ENCODE measurements at regions not wholly inside any gene's neighbourhood (a gene's known extent, or its start where the extent isn't known, plus 50 kb on each side); places are given as distances from the start of the nearest gene placed in this dataset.

GRCh38 chr16:64880994-64881393 lies 240.9 kb downstream of the CDH11 start:
- no peak for TF ChIP-seq CTCF (optimal IDR thresholded peaks at IDR 0.05 in 1 of 3, IDR thresholded peaks at IDR 0.05 in 1 of 3, conservative IDR thresholded peaks at IDR 0.05 in 1 of 3; ENCODE audit: extremely low read depth in 1 of 3, insufficient read depth in 2 of 3, low read length in 3 of 3)
- TF ChIP-seq EZH2 (IDR thresholded peaks at IDR 0.05; ENCODE audit: low read length), result no peak
- FAIRE-seq, result no peak
- dilution Hi-C loops (cut with MboI; ENCODE audit: extremely low pct_ligation_motif_present, low sequenced_read_pairs), result no loop called here
- H2AFZ ChIP-seq (ENCODE audit: control insufficient read depth, low read length), result no peak overlapping the region
- H4K20me1 ChIP-seq (ENCODE audit: control insufficient read depth, extremely low read depth, insufficient read depth, low read length), result no peaks in the 10 kb centered on the region
- no peaks in the 10 kb centered on the region for H3K79me2 ChIP-seq (ENCODE audit: control insufficient read depth, insufficient read depth, low read length)
- H3K4me1 ChIP-seq (ENCODE audit: control insufficient read depth, extremely low read depth, insufficient read depth, low read length), result no peaks in the 10 kb centered on the region
- H3K4me3 ChIP-seq (ENCODE audit: control insufficient read depth in 2 of 3, extremely low read depth in 1 of 3, insufficient read depth in 2 of 3, low read depth in 1 of 3, low read length in 3 of 3), result no peak overlapping the region
- H3K9me1 ChIP-seq (ENCODE audit: control insufficient read depth, extremely low read depth, insufficient read depth, low read length), result no peaks in the 10 kb centered on the region
- no peaks in the 10 kb centered on the region for H3K27me3 ChIP-seq (ENCODE audit: control insufficient read depth, extremely low read depth, insufficient read depth, low read length)
- DNase-seq (ENCODE audit: low read depth, low spot score), result no peak
- H3K36me3 ChIP-seq (ENCODE audit: control insufficient read depth in 2 of 2, extremely low read depth in 1 of 2, insufficient read depth in 2 of 2, low read length in 2 of 2), result no peaks in the 10 kb centered on the region
- H3K9ac ChIP-seq (ENCODE audit: control insufficient read depth, extremely low read depth, insufficient read depth, low read length), result no peak overlapping the region
- H3K27ac ChIP-seq (ENCODE audit: control insufficient read depth, insufficient read depth, low read length), result no peak overlapping the region
- H3K4me2 ChIP-seq (ENCODE audit: control insufficient read depth, extremely low read depth, insufficient read depth, low read depth, low read length), result no peak overlapping the region
- H3K9me3 ChIP-seq (ENCODE audit: control insufficient read depth, low read depth, low read length), result no peaks in the 10 kb centered on the region

GRCh38 chr16:64880006-64880405 lies 241.9 kb downstream of the CDH11 start:
- no peak for FAIRE-seq
- no peak overlapping the region for H3K27ac ChIP-seq (ENCODE audit: control insufficient read depth, insufficient read depth, low read length)

GRCh38 chr16:64878940-64879339 lies 242.9 kb downstream of the CDH11 start:
- Histone ChIP-seq H3K4me1 (ENCODE audit: control insufficient read depth, extremely low read depth, insufficient read depth, low read length) (no peaks in the 10 kb centered on the region), H3K9me1 (ENCODE audit: control insufficient read depth, extremely low read depth, insufficient read depth, low read length) (no peaks in the 10 kb centered on the region), H3K27ac (ENCODE audit: control insufficient read depth, insufficient read depth, low read length) (no peak overlapping the region), H2AFZ (ENCODE audit: control insufficient read depth, low read length) (no peak overlapping the region), H3K79me2 (ENCODE audit: control insufficient read depth, insufficient read depth, low read length) (no peaks in the 10 kb centered on the region), H3K4me3 (ENCODE audit: control insufficient read depth in 2 of 3, extremely low read depth in 1 of 3, insufficient read depth in 2 of 3, low read depth in 1 of 3, low read length in 3 of 3) (no peak overlapping the region), H3K9me3 (ENCODE audit: control insufficient read depth, low read depth, low read length) (no peaks in the 10 kb centered on the region), H3K36me3 (ENCODE audit: control insufficient read depth in 2 of 2, extremely low read depth in 1 of 2, insufficient read depth in 2 of 2, low read length in 2 of 2) (no peaks in the 10 kb centered on the region), H3K4me2 (ENCODE audit: control insufficient read depth, extremely low read depth, insufficient read depth, low read depth, low read length) (no peak overlapping the region), H3K9ac (ENCODE audit: control insufficient read depth, extremely low read depth, insufficient read depth, low read length) (no peak overlapping the region), H4K20me1 (ENCODE audit: control insufficient read depth, extremely low read depth, insufficient read depth, low read length) (no peaks in the 10 kb centered on the region), H3K27me3 (ENCODE audit: control insufficient read depth, extremely low read depth, insufficient read depth, low read length) (no peaks in the 10 kb centered on the region)
- DNase-seq (ENCODE audit: low read depth, low spot score) (no peak), FAIRE-seq (no peak)
- TF ChIP-seq CTCF (optimal IDR thresholded peaks at IDR 0.05 in 1 of 3, IDR thresholded peaks at IDR 0.05 in 1 of 3, conservative IDR thresholded peaks at IDR 0.05 in 1 of 3; ENCODE audit: extremely low read depth in 1 of 3, insufficient read depth in 2 of 3, low read length in 3 of 3) (no peak), EZH2 (IDR thresholded peaks at IDR 0.05; ENCODE audit: low read length) (no peak)
- dilution Hi-C loops (cut with MboI; ENCODE audit: extremely low pct_ligation_motif_present, low sequenced_read_pairs), result no loop called here

More at GRCh38 chr16:64880006-64880405, 241.9 kb downstream of the CDH11 start:
- no peak overlapping the region for H3K9ac ChIP-seq (ENCODE audit: control insufficient read depth, extremely low read depth, insufficient read depth, low read length)
- H2AFZ ChIP-seq (ENCODE audit: control insufficient read depth, low read length), result no peak overlapping the region
- no peaks in the 10 kb centered on the region for H3K79me2 ChIP-seq (ENCODE audit: control insufficient read depth, insufficient read depth, low read length)
- no peaks in the 10 kb centered on the region for H4K20me1 ChIP-seq (ENCODE audit: control insufficient read depth, extremely low read depth, insufficient read depth, low read length)
- H3K4me3 ChIP-seq (ENCODE audit: control insufficient read depth in 2 of 3, extremely low read depth in 1 of 3, insufficient read depth in 2 of 3, low read depth in 1 of 3, low read length in 3 of 3), result no peak overlapping the region
- H3K9me3 ChIP-seq (ENCODE audit: control insufficient read depth, low read depth, low read length), result no peaks in the 10 kb centered on the region
- no peak for TF ChIP-seq EZH2 (IDR thresholded peaks at IDR 0.05; ENCODE audit: low read length)
- H3K4me2 ChIP-seq (ENCODE audit: control insufficient read depth, extremely low read depth, insufficient read depth, low read depth, low read length), result no peak overlapping the region
- no peaks in the 10 kb centered on the region for H3K27me3 ChIP-seq (ENCODE audit: control insufficient read depth, extremely low read depth, insufficient read depth, low read length)
- no peaks in the 10 kb centered on the region for H3K4me1 ChIP-seq (ENCODE audit: control insufficient read depth, extremely low read depth, insufficient read depth, low read length)
- no peaks in the 10 kb centered on the region for H3K36me3 ChIP-seq (ENCODE audit: control insufficient read depth in 2 of 2, extremely low read depth in 1 of 2, insufficient read depth in 2 of 2, low read length in 2 of 2)
- no peak for DNase-seq (ENCODE audit: low read depth, low spot score)
- no peaks in the 10 kb centered on the region for H3K9me1 ChIP-seq (ENCODE audit: control insufficient read depth, extremely low read depth, insufficient read depth, low read length)
- dilution Hi-C loops (cut with MboI; ENCODE audit: extremely low pct_ligation_motif_present, low sequenced_read_pairs), result no loop called here

Data from keratinocyte (primary cell).